ENCODE measurements at regions not wholly inside any gene's neighbourhood (a gene's known extent, or its start where the extent isn't known, plus 50 kb on each side); places are given as distances from the start of the nearest gene placed in this dataset.
A peak's percentile ranks its signal among the peaks of the same experiment; 100 is the strongest.

DNA sequence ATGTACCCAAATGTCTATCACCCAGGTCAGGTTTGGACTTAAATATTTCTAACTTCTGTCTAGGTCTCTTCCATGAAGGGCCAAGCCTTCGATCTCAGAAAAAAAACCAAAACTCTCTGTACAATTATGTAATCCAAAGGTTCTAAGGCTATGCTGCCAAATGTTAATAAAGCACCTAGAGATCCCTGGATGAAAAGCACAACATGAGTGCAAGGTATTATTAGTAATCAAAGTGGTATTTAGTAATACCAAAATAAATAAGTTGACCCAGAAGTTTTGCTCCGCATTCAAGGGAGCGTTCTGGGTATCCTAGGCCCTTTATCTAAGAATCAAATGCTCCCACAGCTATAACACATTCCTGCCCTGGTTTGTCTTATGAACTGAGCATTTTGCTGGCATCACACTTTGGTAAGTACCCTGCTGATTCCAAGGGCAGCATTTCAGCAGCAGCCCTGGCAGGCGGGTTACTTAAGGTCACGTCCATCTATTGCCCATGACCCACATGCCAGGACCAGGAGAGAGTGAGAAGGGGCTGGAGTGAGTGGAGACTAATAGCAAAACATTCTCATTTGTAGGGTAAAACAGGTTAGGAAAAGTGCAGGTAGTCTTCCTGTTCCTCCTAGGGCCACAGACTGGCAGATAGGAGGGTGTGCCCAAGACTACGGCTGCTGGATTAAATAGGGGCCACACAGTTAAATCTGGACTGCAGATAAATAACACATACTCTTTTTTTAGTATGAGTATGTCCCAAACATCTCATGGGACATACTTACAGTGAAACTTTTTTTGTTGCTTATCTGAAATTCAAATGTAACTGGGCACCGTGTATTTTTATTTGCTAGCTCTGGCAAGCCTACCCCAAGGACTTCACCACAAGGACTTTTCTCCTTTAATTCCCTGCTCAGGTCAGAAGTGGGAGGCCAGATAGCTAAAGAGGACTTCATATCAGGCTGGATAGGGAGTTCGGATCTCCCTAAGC lies 76.0 kb upstream of the SNRK start:
- DNase-seq (ENCODE audit: low spot score) (no peak), ATAC-seq (peak; percentile 69)

DNA sequence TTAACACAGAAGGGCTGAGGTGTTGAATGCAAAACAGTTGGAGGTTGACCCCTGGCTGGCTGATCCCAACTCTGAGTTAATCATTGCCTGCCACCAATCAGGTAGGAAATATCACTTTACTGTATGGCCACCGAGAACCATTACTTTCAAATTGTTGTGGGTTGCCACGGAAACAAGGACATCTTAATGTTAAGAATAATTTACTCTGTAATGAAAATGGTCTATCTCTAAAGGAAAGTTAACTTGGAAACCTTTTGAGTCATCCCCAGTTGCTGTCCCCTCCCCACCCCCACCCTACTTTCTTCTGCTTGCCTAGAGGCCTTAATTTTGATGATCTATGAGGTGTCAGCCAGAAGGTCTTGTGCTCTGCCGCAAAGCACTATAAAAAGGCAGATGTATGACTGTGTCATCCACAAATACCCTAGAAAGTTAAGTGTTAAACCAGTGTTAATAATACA lies 78.7 kb upstream of the SNRK start:
- DNase-seq (ENCODE audit: low spot score) (no peak), ATAC-seq (peak; percentile 68)

- ATAC-seq: no peak
- DNase-seq (ENCODE audit: low spot score): no peak
These were observed 79.7 kb upstream of the SNRK start for GRCh38 chr3:43206632-43207031.

DNA sequence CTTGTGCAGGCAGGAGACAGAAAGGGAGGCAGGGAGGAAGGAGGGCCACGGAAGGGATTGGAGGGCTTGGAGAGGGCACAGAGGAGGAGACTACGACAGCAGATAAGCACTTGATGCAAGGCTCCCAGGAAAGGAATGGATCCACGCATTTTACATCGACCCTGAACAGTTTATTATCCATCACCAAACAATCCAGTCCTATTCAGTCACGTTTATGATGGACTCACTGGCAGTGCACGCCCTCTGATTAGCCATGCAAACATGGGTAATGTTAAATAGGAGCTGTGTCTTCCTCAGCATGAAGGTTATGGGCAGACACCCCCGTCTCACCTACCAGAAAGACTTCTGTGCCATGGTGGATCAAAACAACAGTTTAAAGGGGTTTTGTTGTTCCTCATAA lies 80.2 kb upstream of the SNRK start:
- ATAC-seq: no peak
- no peak for DNase-seq (ENCODE audit: low spot score)

- DNase-seq (ENCODE audit: low spot score) (no peak), ATAC-seq (no peak)
These were observed 83.3 kb upstream of the SNRK start for GRCh38 chr3:43203022-43203421.

DNA sequence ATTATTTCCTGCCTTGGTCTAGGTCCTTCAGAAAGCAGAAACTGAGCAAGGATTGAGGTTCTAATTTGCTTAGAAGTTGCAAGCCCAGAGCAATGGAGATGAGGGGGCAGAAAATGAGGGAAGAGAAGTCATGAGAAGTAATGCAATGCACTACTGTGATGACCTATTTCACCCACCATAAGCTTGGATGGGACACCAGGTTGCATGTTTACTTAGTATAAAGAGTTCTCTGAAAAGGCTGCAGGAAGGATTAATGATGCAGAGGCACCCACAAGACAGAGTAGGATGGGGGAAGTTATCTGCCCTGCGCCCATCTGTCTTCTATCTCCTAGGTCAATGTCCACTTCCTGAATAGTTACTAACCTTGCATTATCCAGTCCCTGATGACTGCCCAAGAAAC lies 84.8 kb upstream of the SNRK start:
- ATAC-seq (no peak), DNase-seq (ENCODE audit: low spot score) (no peak)

DNA sequence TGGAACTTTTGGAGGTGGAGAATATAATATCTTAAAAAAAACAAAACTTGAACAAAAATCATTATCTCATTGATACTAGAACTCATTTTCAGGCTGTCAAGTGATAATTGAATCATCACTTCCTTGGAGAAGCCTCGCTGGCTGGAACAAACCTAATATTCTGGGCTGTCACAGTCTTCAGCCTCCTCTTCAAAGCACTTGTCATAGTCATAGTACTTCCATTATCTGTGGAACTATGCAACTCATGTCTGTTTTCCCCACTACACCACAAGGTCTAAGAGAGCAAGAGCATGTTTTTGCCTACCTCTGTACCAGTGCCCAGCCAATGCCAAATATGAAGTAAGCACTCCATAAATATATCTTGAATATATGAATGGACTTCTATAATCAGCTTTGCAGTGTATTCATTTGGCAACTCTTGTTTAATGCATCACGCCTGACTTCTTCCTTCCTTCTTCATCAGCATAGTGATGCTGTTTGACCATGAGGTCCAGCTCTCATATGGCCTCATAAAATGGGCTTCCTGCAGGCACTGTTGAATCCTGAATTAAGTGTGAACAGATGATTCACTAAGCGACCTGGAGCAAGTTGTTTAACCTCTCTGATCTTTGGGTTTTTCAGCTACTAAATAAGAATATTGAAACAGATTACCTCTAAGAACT lies 86.6 kb upstream of the SNRK start:
- ATAC-seq (no peak), DNase-seq (ENCODE audit: low spot score) (no peak)

DNA sequence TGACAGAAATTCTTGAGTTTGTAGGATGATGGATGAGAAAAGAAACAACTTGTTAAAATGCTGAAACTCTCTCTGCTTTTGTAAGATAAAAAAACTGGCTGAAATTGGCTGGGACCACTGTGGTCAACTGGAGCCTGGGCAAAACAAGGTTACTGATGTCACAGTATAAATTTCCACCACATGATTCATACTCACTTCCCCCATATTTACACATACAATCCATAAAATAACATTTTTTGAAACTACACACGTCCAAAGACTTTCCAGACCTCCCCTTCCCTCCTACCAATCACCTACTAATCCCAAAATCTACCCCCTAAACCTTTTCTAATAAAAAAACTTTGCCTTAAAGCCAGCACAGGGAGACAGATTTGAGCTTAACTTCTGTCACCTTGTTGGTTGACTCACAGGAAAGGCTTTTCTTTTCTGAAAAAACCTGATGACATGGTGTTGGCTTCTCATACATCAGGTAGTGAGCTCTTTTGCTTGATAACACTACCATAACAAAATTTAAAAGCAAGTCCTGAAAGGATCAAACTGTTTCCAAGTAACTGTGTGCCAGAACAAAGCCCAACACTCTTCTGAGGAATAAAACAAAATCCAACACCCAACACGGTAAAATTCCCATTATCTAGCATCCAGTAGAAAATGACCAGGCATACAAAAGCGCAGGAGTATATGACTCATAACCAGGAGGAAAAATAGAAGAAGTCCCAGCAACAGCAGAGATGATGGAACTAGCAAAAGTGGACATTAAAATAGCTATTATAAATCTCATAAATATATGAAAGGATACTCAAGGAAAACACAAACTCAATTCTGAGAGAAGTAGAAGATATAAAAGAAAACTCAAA lies 87.3 kb upstream of the SNRK start:
- ATAC-seq: no peak

DNA sequence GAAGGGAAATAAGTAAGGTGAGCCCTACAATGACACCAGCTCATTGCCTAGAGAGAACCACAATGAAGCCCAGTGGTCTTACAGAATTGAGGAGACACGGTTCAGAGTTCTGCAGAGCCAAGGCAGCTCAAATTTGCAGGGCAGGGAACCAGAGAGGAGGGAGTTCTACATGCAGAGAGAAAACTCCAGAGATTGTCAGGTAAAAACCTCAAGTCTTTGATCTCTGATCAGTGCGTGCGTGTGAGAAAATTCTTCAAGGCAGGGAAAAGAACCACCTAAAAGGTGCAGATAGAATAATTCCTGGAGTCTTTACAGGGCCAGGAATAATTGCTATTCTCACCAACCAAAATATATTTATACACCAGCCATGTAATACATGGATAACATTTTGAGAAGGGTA lies 88.0 kb upstream of the SNRK start:
- DNase-seq (ENCODE audit: low spot score) (no peak), ATAC-seq (no peak)

More for the DNA sequence above, 87.3 kb upstream of the SNRK start:
- DNase-seq (ENCODE audit: low spot score): no peak

GRCh38 chr3:43197181-43197580 lies 89.2 kb upstream of the SNRK start:
- no peak for DNase-seq (ENCODE audit: low spot score)
- no peak for ATAC-seq

DNA sequence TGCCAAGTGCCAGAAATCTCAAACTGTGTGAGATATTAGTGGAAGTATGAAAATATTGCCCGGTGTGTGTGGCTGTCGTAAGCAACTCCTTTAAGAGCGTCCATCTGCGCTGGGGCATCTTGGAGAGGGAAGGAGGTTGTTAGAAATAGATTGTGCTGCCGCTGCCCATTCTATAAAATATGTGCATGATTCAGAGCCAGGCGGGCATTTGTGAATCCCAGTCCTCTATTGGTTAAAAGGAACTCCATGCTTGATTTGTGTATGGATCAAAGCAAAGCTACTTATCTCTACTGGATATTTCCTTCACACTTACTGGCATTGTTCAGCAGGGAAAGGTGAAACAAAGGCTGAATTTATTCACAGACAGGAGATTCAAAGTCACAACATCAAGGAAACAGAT lies 89.6 kb upstream of the SNRK start:
- no peak for ATAC-seq
- no peak for DNase-seq (ENCODE audit: low spot score)

- DNase-seq (ENCODE audit: low spot score): no peak
- ATAC-seq: no peak
These were observed 89.2 kb upstream of the POMGNT2 start for GRCh38 chr3:43195115-43195498.

- DNase-seq (ENCODE audit: low spot score): no peak
- ATAC-seq: peak; percentile 55
These were observed 88.7 kb upstream of the POMGNT2 start for GRCh38 chr3:43194490-43195114.

DNA sequence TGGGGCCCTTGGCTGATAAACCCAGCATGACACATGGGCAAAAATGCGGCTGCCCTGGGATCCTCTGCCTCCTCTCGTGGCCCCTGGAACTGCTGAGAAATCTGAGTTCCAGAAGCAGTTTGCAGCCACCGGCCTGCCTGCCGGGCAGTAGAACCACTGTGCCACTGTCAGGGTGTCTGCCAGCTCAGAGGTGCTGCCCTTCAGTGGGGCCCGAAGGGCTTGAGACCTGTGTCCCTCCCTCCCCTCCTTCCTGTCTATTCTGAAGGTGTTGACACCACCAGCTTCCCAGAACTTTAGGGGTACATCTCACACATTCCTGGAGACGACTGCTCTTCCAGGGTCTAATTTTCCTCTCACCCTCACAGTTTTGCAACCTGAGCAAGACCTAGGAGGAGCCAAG lies 88.2 kb upstream of the POMGNT2 start:
- DNase-seq (ENCODE audit: low spot score) (no peak), ATAC-seq (no peak)

DNA sequence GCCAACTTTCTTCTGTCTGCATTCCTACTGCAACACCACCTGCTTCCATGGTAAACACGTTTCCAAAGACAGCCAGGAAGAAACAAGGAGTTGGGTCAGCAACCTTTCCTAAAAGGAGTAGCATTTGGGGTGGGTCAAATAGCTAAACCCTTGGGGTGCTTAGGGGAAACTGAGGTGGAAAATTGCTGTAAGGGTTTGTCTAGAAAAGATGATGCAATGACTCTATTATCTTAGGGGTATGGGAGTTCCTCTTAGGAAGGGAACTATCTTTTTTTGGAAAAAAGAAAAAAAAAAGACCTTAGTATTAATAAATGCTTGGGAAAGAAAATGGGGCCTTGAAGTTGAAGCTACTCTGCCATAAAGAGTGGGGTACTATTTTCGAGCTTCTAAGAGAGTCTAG lies 86.1 kb upstream of the POMGNT2 start:
- ATAC-seq (no peak), DNase-seq (ENCODE audit: low spot score) (no peak)

DNA sequence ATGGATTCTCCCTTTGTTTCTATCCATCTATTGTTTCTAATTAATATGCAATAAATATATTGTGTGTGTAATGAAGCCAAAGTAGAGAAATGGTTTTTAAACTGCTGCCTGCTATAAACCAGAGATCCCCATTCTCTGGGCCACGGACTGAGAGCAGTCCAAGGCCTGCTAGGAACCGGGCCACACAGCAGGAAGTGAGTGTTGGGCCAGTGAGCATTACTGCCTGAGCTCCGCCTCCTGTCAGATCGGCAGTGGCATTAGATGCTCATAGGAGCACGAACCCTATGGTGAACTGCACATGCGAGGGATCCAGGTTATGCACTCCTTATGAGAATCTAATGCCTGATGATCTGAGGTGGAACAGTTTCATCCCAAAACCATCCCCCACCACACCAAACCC lies 85.2 kb upstream of the POMGNT2 start:
- DNase-seq (ENCODE audit: low spot score) (no peak), ATAC-seq (no peak)

GRCh38 chr3:43190670-43191069 lies 84.8 kb upstream of the POMGNT2 start:
- DNase-seq (ENCODE audit: low spot score) (no peak), ATAC-seq (no peak)

GRCh38 chr3:43187836-43188479 lies 82.1 kb upstream of the POMGNT2 start:
- DNase-seq (ENCODE audit: low spot score) (no peak), ATAC-seq (peak; percentile 92)

- ATAC-seq (no peak), DNase-seq (ENCODE audit: low spot score) (no peak)
These were observed 80.1 kb upstream of the POMGNT2 start for GRCh38 chr3:43185983-43186314.

DNA sequence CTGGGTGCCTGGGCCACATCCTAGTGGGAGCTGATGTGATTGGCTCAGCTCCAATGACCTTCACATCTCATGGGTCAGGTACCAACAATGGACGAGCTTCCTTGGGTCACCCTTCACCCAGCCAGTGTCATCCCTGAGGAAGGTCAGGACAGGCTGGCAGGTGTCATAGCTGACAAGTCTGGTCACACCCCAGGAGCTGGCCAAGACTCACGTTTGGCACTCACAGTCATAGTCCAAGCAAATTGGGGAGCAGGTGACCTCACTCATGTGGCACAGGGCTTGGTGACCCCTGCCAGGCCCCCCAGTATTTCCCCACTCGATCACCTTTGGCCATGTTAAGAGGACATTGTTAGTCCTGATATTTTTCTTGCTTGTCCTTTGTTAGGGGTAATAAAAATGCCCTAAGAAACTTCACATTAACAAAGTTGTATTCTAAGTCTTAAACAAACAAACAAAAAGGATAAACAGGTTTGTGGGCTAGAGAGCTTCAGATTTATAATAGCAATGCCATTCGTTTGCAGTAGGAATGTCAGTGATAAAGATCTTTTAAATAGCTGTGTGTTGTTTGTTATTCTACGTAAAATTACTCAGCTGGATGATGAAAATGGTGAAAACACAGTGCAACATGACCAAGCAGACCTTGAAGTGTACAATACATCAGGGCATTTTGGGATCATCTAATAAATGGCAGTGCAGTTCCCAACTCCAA lies 79.5 kb upstream of the POMGNT2 start:
- no peak for DNase-seq (ENCODE audit: low spot score)
- ATAC-seq: no peak
